ENCODE measurements at regions not wholly inside any gene's neighbourhood (a gene's known extent, or its start where the extent isn't known, plus 50 kb on each side); places are given as distances from the start of the nearest gene placed in this dataset.
"Not testable (repeated sequence)": the region's sequence is repeated elsewhere in the genome, so short reads cannot be mapped to it uniquely, and the experiment has no call there.

DNA sequence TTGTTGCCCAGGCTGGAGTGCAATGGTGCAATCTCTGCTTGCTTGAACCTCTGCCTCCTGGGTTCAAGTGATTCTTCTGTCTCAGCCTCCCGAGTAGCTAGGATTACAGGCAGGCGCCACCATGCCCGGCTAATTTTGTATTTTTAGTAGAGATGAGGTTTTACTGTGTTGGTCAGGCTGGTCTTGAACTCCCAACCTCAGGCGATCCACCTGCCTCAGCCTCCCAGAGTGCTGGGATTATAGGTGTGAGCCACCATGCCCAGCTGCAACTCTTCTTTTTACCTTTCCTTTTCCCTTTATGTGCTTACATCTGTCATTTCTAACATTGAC, 106.5 kb upstream of the TPTE start:
- not testable (repeated sequence) for H3K36me3 Mint-ChIP-seq (ENCODE audit: insufficient read depth); DNase-seq (ENCODE audit: low spot score in 2 of 2); H3K4me3 Mint-ChIP-seq; ATAC-seq (replicated peaks; ENCODE audit: extremely low read depth, poor library complexity, severe bottlenecking); H3K27me3 Mint-ChIP-seq; H3K27ac Mint-ChIP-seq (ENCODE audit: low read depth); H3K9me3 Mint-ChIP-seq; H3K4me1 Mint-ChIP-seq

GRCh38 chr21:10415456-10415855, 105.9 kb upstream of the TPTE start:
- not testable (repeated sequence) for H3K36me3 Mint-ChIP-seq (ENCODE audit: insufficient read depth); H3K27ac Mint-ChIP-seq (ENCODE audit: low read depth); DNase-seq (ENCODE audit: low spot score in 2 of 2); H3K4me3 Mint-ChIP-seq; ATAC-seq (replicated peaks; ENCODE audit: extremely low read depth, poor library complexity, severe bottlenecking); H3K4me1 Mint-ChIP-seq; H3K9me3 Mint-ChIP-seq; H3K27me3 Mint-ChIP-seq

DNA sequence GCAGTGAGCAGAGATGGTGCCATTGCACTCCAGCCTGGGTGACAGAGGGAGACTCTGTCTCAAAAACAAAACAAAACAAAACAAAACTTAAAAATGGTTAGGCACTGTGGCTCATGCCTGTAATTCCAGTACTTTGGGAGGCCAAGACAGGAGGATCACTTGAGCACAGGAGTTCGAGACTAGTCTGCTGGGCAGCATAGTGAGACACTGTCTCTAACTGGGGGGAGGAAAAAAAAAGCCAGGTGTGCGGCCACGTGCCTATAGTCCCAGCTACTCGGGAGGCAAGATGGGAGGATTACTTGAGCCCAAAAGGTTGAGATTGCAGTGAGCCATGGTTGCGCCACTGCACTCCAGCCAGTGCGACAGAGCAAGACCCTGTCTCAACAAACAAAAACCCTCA, 105.5 kb upstream of the TPTE start:
- not testable (repeated sequence) for H3K36me3 Mint-ChIP-seq (ENCODE audit: insufficient read depth); ATAC-seq (replicated peaks; ENCODE audit: extremely low read depth, poor library complexity, severe bottlenecking); H3K4me1 Mint-ChIP-seq; H3K9me3 Mint-ChIP-seq; H3K4me3 Mint-ChIP-seq; DNase-seq (ENCODE audit: low spot score in 2 of 2); H3K27ac Mint-ChIP-seq (ENCODE audit: low read depth); H3K27me3 Mint-ChIP-seq

GRCh38 chr21:10416691-10417447, 104.5 kb upstream of the TPTE start:
- H3K27me3 Mint-ChIP-seq; H3K9me3 Mint-ChIP-seq; ATAC-seq (replicated peaks; ENCODE audit: extremely low read depth, poor library complexity, severe bottlenecking); H3K36me3 Mint-ChIP-seq (ENCODE audit: insufficient read depth); H3K4me3 Mint-ChIP-seq; H3K4me1 Mint-ChIP-seq; DNase-seq (ENCODE audit: low spot score in 2 of 2); H3K27ac Mint-ChIP-seq (ENCODE audit: low read depth): not testable (repeated sequence)

- not testable (repeated sequence) for DNase-seq (ENCODE audit: low spot score in 2 of 2); H3K4me3 Mint-ChIP-seq; H3K27ac Mint-ChIP-seq (ENCODE audit: low read depth); H3K36me3 Mint-ChIP-seq (ENCODE audit: insufficient read depth); ATAC-seq (replicated peaks; ENCODE audit: extremely low read depth, poor library complexity, severe bottlenecking); H3K4me1 Mint-ChIP-seq; H3K27me3 Mint-ChIP-seq; H3K9me3 Mint-ChIP-seq
Measured at GRCh38 chr21:10417551-10418002, 103.8 kb upstream of the TPTE start.

GRCh38 chr21:10418250-10419048, 102.9 kb upstream of the TPTE start:
- not testable (repeated sequence) for H3K9me3 Mint-ChIP-seq; H3K27ac Mint-ChIP-seq (ENCODE audit: low read depth); H3K4me3 Mint-ChIP-seq; H3K36me3 Mint-ChIP-seq (ENCODE audit: insufficient read depth); H3K27me3 Mint-ChIP-seq; DNase-seq (ENCODE audit: low spot score in 2 of 2); H3K4me1 Mint-ChIP-seq; ATAC-seq (replicated peaks; ENCODE audit: extremely low read depth, poor library complexity, severe bottlenecking)

GRCh38 chr21:10421199-10421598, 100.2 kb upstream of the TPTE start:
- not testable (repeated sequence) for H3K36me3 Mint-ChIP-seq (ENCODE audit: insufficient read depth); H3K4me3 Mint-ChIP-seq

GRCh38 chr21:10421601-10422000, 99.8 kb upstream of the TPTE start:
- H3K9me3 Mint-ChIP-seq; H3K4me1 Mint-ChIP-seq; H3K27ac Mint-ChIP-seq (ENCODE audit: low read depth); H3K27me3 Mint-ChIP-seq; H3K4me3 Mint-ChIP-seq; H3K36me3 Mint-ChIP-seq (ENCODE audit: insufficient read depth); ATAC-seq (replicated peaks; ENCODE audit: extremely low read depth, poor library complexity, severe bottlenecking); DNase-seq (ENCODE audit: low spot score in 2 of 2): not testable (repeated sequence)

More at GRCh38 chr21:10421199-10421598, 100.2 kb upstream of the TPTE start:
- not testable (repeated sequence) for ATAC-seq (replicated peaks; ENCODE audit: extremely low read depth, poor library complexity, severe bottlenecking); DNase-seq (ENCODE audit: low spot score in 2 of 2); H3K27ac Mint-ChIP-seq (ENCODE audit: low read depth); H3K4me1 Mint-ChIP-seq; H3K9me3 Mint-ChIP-seq; H3K27me3 Mint-ChIP-seq

- not testable (repeated sequence) for H3K27me3 Mint-ChIP-seq; DNase-seq (ENCODE audit: low spot score in 2 of 2); H3K4me3 Mint-ChIP-seq; H3K4me1 Mint-ChIP-seq; H3K36me3 Mint-ChIP-seq (ENCODE audit: insufficient read depth); ATAC-seq (replicated peaks; ENCODE audit: extremely low read depth, poor library complexity, severe bottlenecking); H3K9me3 Mint-ChIP-seq; H3K27ac Mint-ChIP-seq (ENCODE audit: low read depth)
Measured at GRCh38 chr21:10424097-10424886, 97.1 kb upstream of the TPTE start.

GRCh38 chr21:10424887-10425145, 96.6 kb upstream of the TPTE start:
- H3K36me3 Mint-ChIP-seq (ENCODE audit: insufficient read depth); H3K9me3 Mint-ChIP-seq; H3K4me1 Mint-ChIP-seq; H3K27ac Mint-ChIP-seq (ENCODE audit: low read depth); H3K4me3 Mint-ChIP-seq; DNase-seq (ENCODE audit: low spot score in 2 of 2); ATAC-seq (replicated peaks; ENCODE audit: extremely low read depth, poor library complexity, severe bottlenecking); H3K27me3 Mint-ChIP-seq: not testable (repeated sequence)

DNA sequence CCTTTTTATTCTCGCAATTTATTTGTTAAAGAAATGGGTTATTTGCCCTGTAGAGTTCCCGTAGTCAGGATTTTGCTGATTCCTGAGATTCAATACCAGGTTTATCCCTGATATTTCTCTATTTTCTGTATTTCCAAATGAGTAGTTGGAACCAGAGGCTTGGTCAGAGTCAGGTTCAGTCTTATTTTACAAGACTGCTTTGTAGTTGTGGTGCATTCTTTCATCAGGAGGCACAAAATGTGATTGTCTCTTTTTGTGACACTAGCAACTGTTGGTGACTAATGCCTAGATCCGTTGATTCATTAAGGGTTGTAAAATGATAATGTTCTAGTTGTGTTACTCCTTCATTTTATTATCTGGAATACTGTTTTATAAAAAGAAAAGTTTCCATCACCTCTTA, 95.5 kb upstream of the TPTE start:
- H3K27ac Mint-ChIP-seq (ENCODE audit: low read depth) = no peak overlapping the region
- no peaks in the 10 kb centered on the region for H3K9me3 Mint-ChIP-seq
- H3K4me3 Mint-ChIP-seq = no peak overlapping the region
- DNase-seq (ENCODE audit: low spot score in 2 of 2) = no peak
- H3K27me3 Mint-ChIP-seq = no peaks in the 10 kb centered on the region
- no peak for ATAC-seq (replicated peaks; ENCODE audit: extremely low read depth, poor library complexity, severe bottlenecking)
- no peaks in the 10 kb centered on the region for H3K4me1 Mint-ChIP-seq
- H3K36me3 Mint-ChIP-seq (ENCODE audit: insufficient read depth) = no peaks in the 10 kb centered on the region

DNA sequence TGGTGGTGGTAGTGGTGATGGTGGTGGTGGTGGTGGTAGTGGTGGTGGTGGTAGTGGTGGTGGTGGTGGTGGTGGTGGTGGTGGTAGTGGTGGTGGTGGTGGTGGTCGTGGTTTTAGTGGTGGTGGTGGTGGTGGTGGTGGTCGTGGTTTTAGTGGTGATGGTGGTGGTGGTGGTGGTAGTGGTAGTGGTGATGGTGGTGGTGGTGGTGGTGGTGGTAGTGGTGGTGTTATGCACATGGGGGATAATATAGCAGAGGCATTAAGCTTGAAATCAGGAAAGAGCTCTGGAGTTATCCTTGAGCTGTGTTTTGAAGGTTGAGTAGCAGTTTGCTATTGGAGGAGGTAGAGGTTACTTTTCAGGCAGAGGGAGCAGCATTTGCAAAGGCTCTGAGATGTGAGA, 94.6 kb upstream of the TPTE start:
- H3K27me3 Mint-ChIP-seq; H3K27ac Mint-ChIP-seq (ENCODE audit: low read depth); H3K9me3 Mint-ChIP-seq; DNase-seq (ENCODE audit: low spot score in 2 of 2); H3K4me3 Mint-ChIP-seq; ATAC-seq (replicated peaks; ENCODE audit: extremely low read depth, poor library complexity, severe bottlenecking); H3K36me3 Mint-ChIP-seq (ENCODE audit: insufficient read depth); H3K4me1 Mint-ChIP-seq: not testable (repeated sequence)

DNA sequence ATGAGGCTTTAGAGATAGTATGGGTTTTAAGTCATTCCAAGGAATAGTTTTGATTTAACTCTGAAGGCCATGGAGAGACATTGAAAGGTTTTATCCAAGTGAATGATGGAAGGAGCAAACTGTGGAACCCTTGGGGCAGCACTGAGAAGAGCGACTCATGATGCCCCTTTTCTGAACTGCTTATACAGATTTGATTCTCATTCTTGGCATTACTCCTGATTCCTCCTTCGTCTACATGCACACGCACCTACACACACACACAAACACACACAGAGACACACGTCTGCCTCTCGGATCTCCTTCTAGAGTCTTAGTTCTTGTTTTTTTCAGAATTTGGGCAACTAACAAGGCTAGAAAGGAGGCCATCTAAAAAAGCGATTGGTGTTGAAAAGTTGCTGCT, 94.1 kb upstream of the TPTE start:
- not testable (repeated sequence) for H3K36me3 Mint-ChIP-seq (ENCODE audit: insufficient read depth); H3K27me3 Mint-ChIP-seq; DNase-seq (ENCODE audit: low spot score in 2 of 2); H3K4me1 Mint-ChIP-seq; H3K27ac Mint-ChIP-seq (ENCODE audit: low read depth); H3K4me3 Mint-ChIP-seq; H3K9me3 Mint-ChIP-seq
- peak; percentile 5 for ATAC-seq (replicated peaks; ENCODE audit: extremely low read depth, poor library complexity, severe bottlenecking)

Measured in central memory CD8-positive, alpha-beta T cell (primary cell).